NCI-H1930 (cell line): ENCODE measurements at regions not wholly inside any gene's neighbourhood (a gene's known extent, or its start where the extent isn't known, plus 50 kb on each side); places are given as distances from the start of the nearest gene placed in this dataset.

ENCODE experiments used
- DNase-seq, 2 experiments: peaks; one replicate each; lab custom pipeline; 2025; lab: John Stamatoyannopoulos, UW

- DNase-seq: no peak
These were observed 515.7 kb downstream of the TCERG1L start for GRCh38 chr10:130795819-130796218.

- DNase-seq: no peak
These were observed 512.0 kb downstream of the TCERG1L start for GRCh38 chr10:130799532-130799931.

- DNase-seq: no peak
These were observed 511.2 kb downstream of the TCERG1L start for GRCh38 chr10:130800281-130800680.

- DNase-seq: no peak
These were observed 510.2 kb downstream of the TCERG1L start for GRCh38 chr10:130801276-130801675.

GRCh38 chr10:130801784-130802183 is 509.7 kb downstream of the TCERG1L start:
- no peak for DNase-seq

- DNase-seq: no peak
These were observed 509.2 kb downstream of the TCERG1L start for GRCh38 chr10:130802301-130802700.

GRCh38 chr10:130804281-130804680 is 507.2 kb downstream of the TCERG1L start:
- DNase-seq: no peak

GRCh38 chr10:130804778-130805634 is 506.5 kb downstream of the TCERG1L start:
- no peak for DNase-seq

GRCh38 chr10:130805635-130806030 is 505.9 kb downstream of the TCERG1L start:
- DNase-seq: no peak

GRCh38 chr10:130806426-130806825 is 505.1 kb downstream of the TCERG1L start:
- no peak for DNase-seq

- DNase-seq: no peak
These were observed 504.4 kb downstream of the TCERG1L start for GRCh38 chr10:130807096-130807495.

- DNase-seq: no peak
These were observed 503.8 kb downstream of the TCERG1L start for GRCh38 chr10:130807721-130808120.

- DNase-seq: no peak
These were observed 503.3 kb downstream of the TCERG1L start for GRCh38 chr10:130808243-130808642.

GRCh38 chr10:130808686-130809085 is 502.8 kb downstream of the TCERG1L start:
- DNase-seq: no peak

- no peak for DNase-seq
These were observed 502.3 kb downstream of the TCERG1L start for GRCh38 chr10:130809181-130809580.

GRCh38 chr10:130809761-130810515 is 501.6 kb downstream of the TCERG1L start:
- DNase-seq: no peak

GRCh38 chr10:130810856-130811255 is 500.7 kb downstream of the TCERG1L start:
- no peak for DNase-seq

GRCh38 chr10:130812381-130813148 is 499.0 kb downstream of the TCERG1L start:
- DNase-seq: no peak

- no peak for DNase-seq
These were observed 496.9 kb downstream of the TCERG1L start for GRCh38 chr10:130814610-130815009.

GRCh38 chr10:130816116-130816901 is 495.2 kb downstream of the TCERG1L start:
- no peak for DNase-seq

GRCh38 chr10:130817046-130817624 is 494.4 kb downstream of the TCERG1L start:
- DNase-seq: no peak
